Tibial nerve (tissue), 4 donors: ENCODE measurements at regions not wholly inside any gene's neighbourhood (a gene's known extent, or its start where the extent isn't known, plus 50 kb on each side); places are given as distances from the start of the nearest gene placed in this dataset.

Experiments used
- EP300 ChIP-seq, 2 donors: sonication (generic); formaldehyde crosslinking; IDR thresholded peaks; one replicate each; pipeline ENCODE4 v1.6.1; 2017; ENCODE audit warnings: antibody characterized with exemption in 2 of 2, mild to moderate bottlenecking in 1 of 2
- POLR2A ChIP-seq, 2 donors: fragments of 450-650 bp; IDR thresholded peaks; one replicate each; pipeline ENCODE4 v1.6.1; 2017; ENCODE audit warnings: antibody characterized with exemption in 2 of 2, mild to moderate bottlenecking in 2 of 2, moderate library complexity in 2 of 2
- TF ChIP-seq, protein P1 (sequence below), 5 experiments: fragments of 200-600 bp in 3 of 5; fragments of 450-650 bp in 2 of 5; sonication (generic) in 3 of 5; IDR thresholded peaks; one replicate each; pipeline ENCODE4 v1.5.1; 2016 to 2019; ENCODE audit warnings: antibody characterized with exemption in 5 of 5, mild to moderate bottlenecking in 3 of 5, moderate library complexity in 2 of 5

GRCh38 chr11:134993691-134994243, 581.7 kb upstream of the B3GAT1 start:
- TF ChIP-seq, protein P1, sequence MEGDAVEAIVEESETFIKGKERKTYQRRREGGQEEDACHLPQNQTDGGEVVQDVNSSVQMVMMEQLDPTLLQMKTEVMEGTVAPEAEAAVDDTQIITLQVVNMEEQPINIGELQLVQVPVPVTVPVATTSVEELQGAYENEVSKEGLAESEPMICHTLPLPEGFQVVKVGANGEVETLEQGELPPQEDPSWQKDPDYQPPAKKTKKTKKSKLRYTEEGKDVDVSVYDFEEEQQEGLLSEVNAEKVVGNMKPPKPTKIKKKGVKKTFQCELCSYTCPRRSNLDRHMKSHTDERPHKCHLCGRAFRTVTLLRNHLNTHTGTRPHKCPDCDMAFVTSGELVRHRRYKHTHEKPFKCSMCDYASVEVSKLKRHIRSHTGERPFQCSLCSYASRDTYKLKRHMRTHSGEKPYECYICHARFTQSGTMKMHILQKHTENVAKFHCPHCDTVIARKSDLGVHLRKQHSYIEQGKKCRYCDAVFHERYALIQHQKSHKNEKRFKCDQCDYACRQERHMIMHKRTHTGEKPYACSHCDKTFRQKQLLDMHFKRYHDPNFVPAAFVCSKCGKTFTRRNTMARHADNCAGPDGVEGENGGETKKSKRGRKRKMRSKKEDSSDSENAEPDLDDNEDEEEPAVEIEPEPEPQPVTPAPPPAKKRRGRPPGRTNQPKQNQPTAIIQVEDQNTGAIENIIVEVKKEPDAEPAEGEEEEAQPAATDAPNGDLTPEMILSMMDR (IDR thresholded peaks at IDR 0.05) = no peak
- TF ChIP-seq POLR2A (IDR thresholded peaks at IDR 0.05) (no peak), EP300 (IDR thresholded peaks at IDR 0.05) (no peak)
